K562 (cell line): ENCODE measurements at regions not wholly inside any gene's neighbourhood (a gene's known extent, or its start where the extent isn't known, plus 50 kb on each side); places are given as distances from the start of the nearest gene placed in this dataset.
A peak's percentile ranks its signal among the peaks of the same experiment; 100 is the strongest.

ENCODE experiments used
- ATAC-seq: fragments of 200-7000 bp; cut with Tn5 transposase; 3 replicates; pipeline ENCODE4 v1.9.1; 2020; ENCODE audit warnings: moderate library complexity
- BruUV-seq: library from RNA; stranded (reverse); fragments of 400-500 nt; replicated peaks from 2 replicates; lab custom pipeline; 2021; lab: Mats Ljungman, UMichigan
- CTCF ChIA-PET: fragments of 300-600 bp; formaldehyde crosslinking; extraction: SDS; loops from one replicate; lab custom pipeline; 2021; ENCODE audit warnings: low intra/inter-chr PET ratio; lab: Yijun Ruan, JAX
- POLR2A ChIA-PET: fragments of 300-600, 350-650 bp; sonication (Branson Sonifier 250); formaldehyde crosslinking; extraction: SDS; loops from one replicate; lab custom pipeline; 2021; ENCODE audit warnings: antibody characterized with exemption, inconsistent platforms; lab: Yijun Ruan, JAX
- DNase-seq, 4 experiments: peaks; one replicate each; pipeline versions ENCODE4 v3.0.0 to v3.0.0-alpha.2; 2011 to 2018; ENCODE audit warnings: low spot score in 3 of 4, mixed read lengths in 3 of 4; ENCODE audit errors: extremely low read depth in 1 of 4
- FAIRE-seq: peaks from 2 replicates; lab custom pipeline; 2011; peaks lifted over from hg19 to GRCh38; lab: Jason Lieb, UNC
- H2AFZ ChIP-seq: 2 replicates; pipeline ENCODE4 v1.6.0; 2011; ENCODE audit warnings: low read depth, low read length, control low read depth, inconsistent platforms
- H3K27ac ChIP-seq: fragments of 200-600 bp; 3 replicates; pipeline ENCODE4 v1.8.0; 2011; ENCODE audit warnings: low read depth, mild to moderate bottlenecking, control low read depth, inconsistent platforms, low read length, moderate library complexity, mixed read lengths; ENCODE audit errors: extremely low read depth
- H3K27me3 ChIP-seq, 2 experiments: fragments of 300-600 bp in 1 of 2; 2 replicates in 1 of 2; 3 replicates in 1 of 2; pipeline versions ENCODE4 v1.6.0 to v1.8.0; 2011; ENCODE audit warnings: inconsistent platforms in 2 of 2, low read length in 2 of 2, mild to moderate bottlenecking in 1 of 2, mixed read lengths in 1 of 2, moderate library complexity in 1 of 2; ENCODE audit not compliant: control insufficient read depth in 2 of 2, insufficient read depth in 2 of 2
- H3K36me3 ChIP-seq: fragments of 300-600 bp; 3 replicates; pipeline ENCODE4 v1.8.0; 2011; ENCODE audit warnings: mild to moderate bottlenecking, low read length, inconsistent platforms; ENCODE audit not compliant: control insufficient read depth, insufficient read depth
- H3K4me1 ChIP-seq, 2 experiments: fragments of 200-600 bp in 1 of 2; replicated peaks in 1 of 2; 2 replicates in 1 of 2; 3 replicates in 1 of 2; pipeline versions ENCODE4 v1.5.1 to v1.8.0; 2011; ENCODE audit warnings: inconsistent platforms in 2 of 2, low read length in 2 of 2, mild to moderate bottlenecking in 1 of 2, mixed read lengths in 1 of 2, moderate library complexity in 1 of 2; ENCODE audit not compliant: control insufficient read depth in 2 of 2, insufficient read depth in 2 of 2
- H3K4me2 ChIP-seq: 2 replicates; pipeline ENCODE4 v1.6.1; 2011; ENCODE audit warnings: low read length, control low read depth, inconsistent platforms, mixed read lengths; ENCODE audit not compliant: insufficient read depth
- H3K4me3 ChIP-seq: fragments of 200-600 bp; sonication (generic), shearing (Covaris generic); 2 replicates; pipeline ENCODE4 v1.5.1; 2016; ENCODE audit warnings: control low read depth, inconsistent platforms
- H3K79me2 ChIP-seq: fragments of 200-600 bp; 3 replicates; pipeline ENCODE4 v1.8.0; 2011; ENCODE audit warnings: low read length, inconsistent platforms; ENCODE audit not compliant: control insufficient read depth, insufficient read depth
- H3K9ac ChIP-seq, 2 experiments: 2 replicates each; pipeline versions ENCODE4 v1.6.0 to v1.6.1; 2011; ENCODE audit warnings: low read depth in 2 of 2, low read length in 2 of 2, control low read depth in 1 of 2, inconsistent platforms in 1 of 2, mild to moderate bottlenecking in 1 of 2, mixed read lengths in 1 of 2; ENCODE audit not compliant: insufficient read depth in 1 of 2
- H3K9me1 ChIP-seq: one replicate; pipeline ENCODE4 v1.6.0; 2011; ENCODE audit warnings: inconsistent platforms, mild to moderate bottlenecking, low read length, moderate library complexity; ENCODE audit not compliant: control insufficient read depth, insufficient read depth
- H3K9me3 ChIP-seq: replicated peaks from 2 replicates; pipeline ENCODE4 v1.5.1; 2011; ENCODE audit warnings: low read depth, low read length, inconsistent platforms; ENCODE audit not compliant: control insufficient read depth, insufficient read depth
- H4K20me1 ChIP-seq: replicated peaks from 2 replicates; pipeline ENCODE4 v1.6.1; 2011; ENCODE audit warnings: low read length, inconsistent platforms, mixed read lengths; ENCODE audit not compliant: control insufficient read depth, insufficient read depth
- ATF4 ChIP-seq: fragments of 450-650 bp; formaldehyde crosslinking; IDR thresholded peaks from 2 replicates; pipeline ENCODE4 v1.4.0; 2022; ENCODE audit warnings: mild to moderate bottlenecking, moderate library complexity
- HMGN3 ChIP-seq: IDR thresholded peaks from 2 replicates; pipeline ENCODE4 v1.6.1; 2011; ENCODE audit warnings: borderline replicate concordance, low read depth, mild to moderate bottlenecking, mixed read lengths, low read length; ENCODE audit not compliant: insufficient read length; ENCODE audit errors: extremely low read depth
- MAX ChIP-seq: sonication (generic); formaldehyde crosslinking; IDR thresholded peaks from 2 replicates; pipeline ENCODE4 v1.9.0; 2022; ENCODE audit warnings: mild to moderate bottlenecking, missing genetic modification reagents
- NELFE ChIP-seq: IDR thresholded peaks from 2 replicates; pipeline ENCODE4 v1.6.1; 2011; ENCODE audit warnings: mild to moderate bottlenecking; ENCODE audit not compliant: insufficient read depth, insufficient read length
- NFXL1 ChIP-seq: fragments of 450-650 bp; formaldehyde crosslinking; IDR thresholded peaks from 2 replicates; pipeline ENCODE4 v1.4.0; 2021; ENCODE audit warnings: mild to moderate bottlenecking
- TOE1 ChIP-seq, 2 experiments: fragments of 450-650 bp in 1 of 2; sonication (generic) in 1 of 2; formaldehyde crosslinking in 1 of 2; IDR thresholded peaks; 2 replicates each; pipeline versions ENCODE4 v1.7.1 to v1.8.0; 2016 to 2022; ENCODE audit warnings: borderline replicate concordance in 2 of 2, mild to moderate bottlenecking in 2 of 2, antibody characterized with exemption in 1 of 2, inconsistent platforms in 1 of 2, low read depth in 1 of 2, missing genetic modification reagents in 1 of 2, moderate library complexity in 1 of 2
- ZHX1 ChIP-seq: fragments of 150-350 bp; conservative IDR thresholded peaks from 2 replicates; pipeline ENCODE4 v1.6.1; 2014; ENCODE audit warnings: low read length
- ZNF639 ChIP-seq, 2 experiments: fragments of 200-800 bp in 1 of 2; sonication (Bioruptor generic) in 1 of 2; sonication (generic) in 1 of 2; formaldehyde crosslinking in 1 of 2; IDR thresholded peaks in 1 of 2; conservative IDR thresholded peaks in 1 of 2; 2 replicates each; pipeline versions ENCODE4 v1.5.0 to v1.6.1; 2016 to 2020; ENCODE audit warnings: missing compliant biosample characterization in 1 of 2, missing genetic modification characterization in 1 of 2, missing genetic modification reagents in 1 of 2
- ZNF655 ChIP-seq: fragments of 250-450 bp; sonication (Bioruptor Pico); IDR thresholded peaks from 2 replicates; pipeline ENCODE4 v1.5.0; 2021
- WGBS: fragments of 100-300 bp; shearing (Covaris generic); methylation state at CpG from one replicate; pipeline ENCODE4 v1.1.6; 2016; ENCODE audit warnings: low coverage, mixed read lengths; ENCODE audit not compliant: insufficient coverage; ENCODE audit errors: missing lambda C conversion rate; 5-methylcytosine and 5-hydroxymethylcytosine counted together
- in situ Hi-C: fragments of 300-500 bp; cut with MboI; formaldehyde crosslinking; loops from 4 replicates; pipeline ENCODE4 v1.15.0; 2018; ENCODE audit warnings: inconsistent platforms, mixed read lengths
- intact Hi-C: fragments of 100-400 bp; cut with micrococcal nuclease; formaldehyde crosslinking; loops from 2 replicates; pipeline ENCODE4 v1.14.2; 2022
- TF ChIP-seq, protein P1 (sequence below): fragments of 450-650 bp; IDR thresholded peaks from one replicate; pipeline ENCODE4 v1.6.1; 2018; ENCODE audit warnings: mild to moderate bottlenecking, moderate library complexity; ENCODE audit not compliant: partially characterized antibody

DNA sequence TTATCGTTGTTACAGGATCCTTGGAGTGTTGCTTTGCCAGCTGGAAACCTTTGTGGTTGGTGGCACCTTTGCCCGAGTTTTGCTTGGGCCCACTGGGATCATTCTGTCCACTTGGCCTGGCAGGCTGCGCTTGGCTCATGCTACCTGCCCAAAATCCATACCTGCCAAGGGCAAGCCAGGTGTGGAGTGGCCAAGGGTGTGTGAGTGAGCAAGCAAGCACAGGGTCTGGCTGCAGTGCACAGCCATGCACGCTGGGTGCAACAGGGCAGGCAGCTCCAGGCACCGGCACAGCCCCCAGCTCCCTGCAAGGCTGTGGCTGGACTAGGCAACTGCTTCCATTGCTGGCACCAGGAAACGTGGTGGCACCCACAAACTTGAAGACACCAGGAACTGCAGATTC lies 421.8 kb downstream of the ARL4A start:
- in situ Hi-C loops = no loop called here
- CTCF ChIA-PET = no interaction called here
- peak overlapping the region; percentile 42; the same call in 1 of the 2 replicates for H2AFZ ChIP-seq

More for the DNA sequence above, 421.8 kb downstream of the ARL4A start:
- H3K4me2 ChIP-seq = no peak overlapping the region
- H3K4me3 ChIP-seq = no peak overlapping the region
- ATAC-seq (no peak; the same call in 2 of the 3 replicates), DNase-seq (no peak), FAIRE-seq (no peak)
- WGBS = 38% methylated on average over 5 of the region's 6 CpGs
- H3K27ac ChIP-seq = no peak overlapping the region
- TF ChIP-seq ATF4 (CRISPR knock-in tag) = no peak
- no peak for TF ChIP-seq ZNF655
- TF ChIP-seq, protein P1, sequence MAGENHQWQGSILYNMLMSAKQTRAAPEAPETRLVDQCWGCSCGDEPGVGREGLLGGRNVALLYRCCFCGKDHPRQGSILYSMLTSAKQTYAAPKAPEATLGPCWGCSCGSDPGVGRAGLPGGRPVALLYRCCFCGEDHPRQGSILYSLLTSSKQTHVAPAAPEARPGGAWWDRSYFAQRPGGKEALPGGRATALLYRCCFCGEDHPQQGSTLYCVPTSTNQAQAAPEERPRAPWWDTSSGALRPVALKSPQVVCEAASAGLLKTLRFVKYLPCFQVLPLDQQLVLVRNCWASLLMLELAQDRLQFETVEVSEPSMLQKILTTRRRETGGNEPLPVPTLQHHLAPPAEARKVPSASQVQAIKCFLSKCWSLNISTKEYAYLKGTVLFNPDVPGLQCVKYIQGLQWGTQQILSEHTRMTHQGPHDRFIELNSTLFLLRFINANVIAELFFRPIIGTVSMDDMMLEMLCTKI = no peak
- no peak for TF ChIP-seq NELFE
- no peak for TF ChIP-seq MAX
- no peak for TF ChIP-seq NFXL1
- no peak for TF ChIP-seq ZHX1
- TF ChIP-seq HMGN3 = no peak
- no peak for TF ChIP-seq ZNF639 (CRISPR knock-in tag; conservative IDR thresholded peaks at IDR 0.05 in 1 of 2, IDR thresholded peaks at IDR 0.05 in 1 of 2)
- TF ChIP-seq TOE1 (IDR thresholded peaks at IDR 0.05; ENCODE audit: borderline replicate concordance) = no peak
- no peak for TF ChIP-seq TOE1 (CRISPR knock-in tag; IDR thresholded peaks at IDR 0.05; ENCODE audit: borderline replicate concordance, low read depth)
- POLR2A ChIA-PET = no interaction called here
- no peaks in the 10 kb centered on the region for H3K36me3 ChIP-seq
- peaks cover 0 to 3% of the 10 kb centered on the region in 2 experiments; a peak in 1 of 5 replicates for H3K4me1 ChIP-seq
- H3K9me1 ChIP-seq = no peaks in the 10 kb centered on the region
- no peaks in the 10 kb centered on the region for H3K27me3 ChIP-seq
- intact Hi-C loops = no loop called here
- H4K20me1 ChIP-seq = no peaks in the 10 kb centered on the region
- H3K79me2 ChIP-seq = no peaks in the 10 kb centered on the region
- BruUV-seq = no TSS peak
- no peaks in the 10 kb centered on the region for H3K9me3 ChIP-seq
- no peak overlapping the region for H3K9ac ChIP-seq
